HG03521 (cell line): ENCODE measurements at regions not wholly inside any gene's neighbourhood (a gene's known extent, or its start where the extent isn't known, plus 50 kb on each side); places are given as distances from the start of the nearest gene placed in this dataset.

Experiments used
- ATAC-seq: cut with Tn5 transposase; IDR thresholded peaks from one replicate; pipeline ENCODE4 v1.9.1; 2021; ENCODE audit warnings: mild to moderate bottlenecking, moderate library complexity; ENCODE audit not compliant: unreplicated experiment

DNA sequence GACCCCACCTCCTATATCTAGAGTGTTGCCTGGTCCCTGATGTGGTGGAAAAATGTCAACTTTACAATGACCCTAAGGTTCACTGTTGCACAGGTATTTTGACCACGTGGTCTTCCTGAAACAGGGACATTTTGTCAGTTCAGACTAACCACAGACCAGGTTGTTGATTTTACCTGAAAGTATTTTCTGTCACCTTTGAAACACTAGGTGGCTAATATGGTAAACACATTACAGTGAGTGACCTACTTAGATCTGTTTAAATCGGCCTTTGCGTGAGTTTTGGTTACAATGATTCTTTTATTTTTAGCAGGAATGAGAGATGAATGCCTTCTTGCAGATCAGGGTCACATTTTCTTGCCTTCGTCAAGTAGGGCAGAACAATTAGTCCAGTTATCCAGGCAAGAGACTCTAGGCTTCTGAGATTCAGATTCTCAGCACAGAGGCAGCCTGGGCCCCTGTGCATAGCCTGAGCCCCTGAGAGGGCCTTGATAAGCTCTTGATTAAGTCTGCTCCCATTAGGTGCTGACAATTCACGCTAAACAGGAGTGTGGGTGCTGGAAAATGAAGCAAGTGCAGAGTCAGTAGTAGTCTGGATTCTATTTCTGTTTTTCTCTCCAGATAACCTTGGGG is 226.2 kb downstream of the KCNS3 start:
- no peak for ATAC-seq

DNA sequence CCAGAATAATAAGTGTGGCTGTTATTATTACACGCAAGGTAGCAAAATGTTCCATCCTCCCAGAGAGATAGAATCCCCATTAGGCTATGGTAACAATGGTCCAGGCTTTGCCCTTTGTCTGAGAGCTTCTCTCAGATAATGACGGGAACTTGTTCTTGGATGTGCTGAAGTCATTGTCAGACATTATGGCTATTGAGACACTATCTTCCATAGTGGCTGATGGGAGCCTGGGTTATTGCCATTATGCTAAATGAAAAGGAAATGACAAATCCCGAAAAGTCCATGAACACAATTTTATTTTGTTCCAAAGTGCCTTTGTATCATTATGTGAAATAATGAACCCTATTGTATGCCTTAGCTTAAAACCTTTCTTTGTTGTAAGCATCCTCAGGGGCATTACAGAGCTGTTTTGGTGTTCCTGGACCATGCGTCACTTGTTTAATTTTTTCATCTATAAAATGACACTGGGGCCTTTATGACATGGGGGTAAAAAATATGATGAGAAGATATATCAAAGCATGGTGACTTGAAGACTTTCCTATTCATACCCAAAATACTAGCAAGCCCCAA is 218.5 kb downstream of the KCNS3 start:
- no peak for ATAC-seq

DNA sequence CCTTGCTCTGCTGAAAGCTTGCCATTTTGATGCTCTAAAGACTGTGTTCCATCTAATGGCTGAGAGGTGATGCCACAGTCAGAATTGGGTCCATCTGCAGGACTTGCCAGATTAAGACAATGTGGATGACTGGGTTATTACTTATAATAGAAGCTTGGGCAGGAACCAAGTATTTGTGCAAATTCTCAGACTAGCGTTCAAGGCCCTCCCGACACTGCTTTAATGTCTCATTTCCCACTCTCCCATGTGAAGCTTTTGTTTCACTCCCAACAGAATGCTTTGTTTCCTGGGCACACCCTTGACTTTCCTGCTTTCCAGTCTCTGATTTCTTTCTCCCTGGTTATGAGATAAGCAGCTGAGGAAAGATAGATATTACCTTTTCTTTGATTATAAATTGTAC is 215.8 kb downstream of the KCNS3 start:
- no peak for ATAC-seq

DNA sequence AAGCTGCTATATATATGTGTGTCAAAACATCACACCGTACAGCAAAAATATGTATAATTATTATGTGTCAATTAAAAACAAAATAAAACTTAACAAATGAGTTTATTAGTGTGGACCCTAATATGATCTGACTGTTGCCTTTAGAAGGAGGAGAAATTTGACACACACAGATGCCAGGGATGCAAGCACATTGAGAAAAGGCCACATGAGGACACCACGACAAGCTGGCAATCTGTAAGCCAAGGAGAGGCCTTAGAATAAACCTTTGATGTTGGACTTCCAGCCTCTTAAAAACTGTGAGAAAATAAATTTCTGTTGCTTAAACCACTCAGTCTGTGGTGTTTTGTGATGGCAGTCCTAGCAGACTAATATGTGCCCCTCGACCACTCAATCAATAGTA is 214.7 kb downstream of the KCNS3 start:
- ATAC-seq, result no peak

DNA sequence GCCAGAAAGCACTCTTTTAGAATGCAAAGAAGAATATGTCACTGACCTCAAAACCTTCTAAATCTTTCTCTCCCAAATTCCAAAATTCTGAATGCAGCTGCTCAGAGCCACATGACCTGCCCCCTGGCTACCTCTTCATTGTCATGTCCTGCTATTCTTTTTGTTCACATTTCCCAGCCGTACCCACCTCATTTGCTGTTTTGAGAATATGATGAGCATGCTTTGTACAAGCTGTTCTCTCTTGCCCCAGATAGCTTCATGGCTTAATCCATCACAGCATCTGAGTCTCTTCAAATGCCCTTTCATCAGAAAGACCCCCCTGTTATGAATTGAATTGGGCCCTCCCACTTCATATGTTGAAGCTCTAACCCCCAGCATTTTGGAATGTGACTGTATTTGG is 214.3 kb downstream of the KCNS3 start:
- no peak for ATAC-seq

DNA sequence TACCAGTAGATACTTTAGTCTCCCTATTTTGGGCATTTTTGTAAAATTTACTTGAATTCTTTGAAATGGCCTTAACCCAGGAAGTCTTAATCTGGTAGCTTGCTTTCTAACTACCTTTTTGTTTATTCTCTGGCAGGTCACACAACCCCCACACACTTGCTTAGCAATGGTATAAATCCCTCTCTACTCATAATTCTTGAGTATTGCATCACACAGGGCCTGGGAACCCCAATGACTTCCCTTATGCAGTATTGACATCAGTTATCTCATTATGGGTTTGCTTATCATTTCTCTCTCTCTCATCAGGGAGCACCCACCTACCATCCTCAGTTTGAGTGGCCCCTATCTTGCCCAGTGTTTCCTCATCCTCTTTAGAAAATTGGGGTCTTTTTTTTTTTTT is 207.1 kb downstream of the KCNS3 start:
- no peak for ATAC-seq

DNA sequence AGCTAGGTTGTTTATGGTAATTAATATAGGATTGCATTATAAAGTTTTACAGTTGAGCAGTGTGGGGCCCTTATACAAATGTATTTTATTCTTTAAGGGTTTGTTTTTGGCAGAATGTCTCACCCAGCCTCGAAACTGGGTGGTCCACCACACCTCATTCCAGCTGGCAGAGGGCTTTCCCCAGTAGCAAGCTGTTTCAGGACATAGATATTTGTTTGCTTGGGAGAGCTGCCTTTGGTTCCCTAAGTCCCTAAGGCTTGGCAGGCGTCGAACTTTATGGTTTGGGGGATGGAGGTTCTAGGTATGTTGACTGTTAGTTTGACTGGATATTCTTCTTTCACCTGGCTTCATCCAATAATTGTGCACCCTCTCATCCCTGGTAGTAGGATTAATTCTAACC is 205.9 kb downstream of the KCNS3 start:
- no peak for ATAC-seq

DNA sequence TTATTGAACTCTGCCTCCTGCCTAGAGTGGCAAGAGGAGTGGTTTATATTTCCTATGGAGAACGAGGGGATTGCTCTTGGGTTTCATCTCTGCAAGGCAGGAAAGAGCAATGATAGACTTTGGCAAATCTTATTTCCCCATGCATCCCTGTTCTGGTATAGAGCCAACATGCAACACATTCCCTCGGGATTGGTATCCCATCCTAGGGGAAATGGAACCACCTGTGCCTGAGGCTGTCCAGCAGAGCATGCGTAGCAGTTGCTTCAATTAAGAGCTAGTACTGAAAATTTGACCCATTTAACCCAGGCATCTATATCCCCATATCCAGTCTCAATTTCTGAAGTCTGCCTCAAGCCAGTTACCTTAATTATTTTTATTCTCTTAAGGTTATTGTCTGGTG is 205.3 kb downstream of the KCNS3 start:
- no peak for ATAC-seq

DNA sequence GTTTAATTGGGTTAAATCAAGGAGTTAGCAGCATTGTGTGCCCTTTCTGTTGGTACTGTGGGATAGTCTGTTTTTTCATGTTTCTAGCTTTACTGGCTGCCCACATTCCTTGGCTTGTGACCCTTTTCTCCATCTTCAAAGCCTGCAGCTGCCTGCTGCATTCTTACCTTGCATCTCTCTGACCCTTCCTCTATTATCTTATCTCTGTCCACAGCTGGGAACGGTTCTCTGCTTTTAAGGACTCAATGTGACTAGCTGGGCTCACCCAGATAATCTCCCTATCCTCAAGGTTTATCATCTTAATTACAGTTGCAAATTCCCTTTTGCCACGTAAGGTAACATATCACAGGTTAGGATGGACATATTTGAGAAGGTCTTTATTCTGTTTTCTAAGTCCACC is 199.7 kb downstream of the KCNS3 start:
- ATAC-seq, result no peak

DNA sequence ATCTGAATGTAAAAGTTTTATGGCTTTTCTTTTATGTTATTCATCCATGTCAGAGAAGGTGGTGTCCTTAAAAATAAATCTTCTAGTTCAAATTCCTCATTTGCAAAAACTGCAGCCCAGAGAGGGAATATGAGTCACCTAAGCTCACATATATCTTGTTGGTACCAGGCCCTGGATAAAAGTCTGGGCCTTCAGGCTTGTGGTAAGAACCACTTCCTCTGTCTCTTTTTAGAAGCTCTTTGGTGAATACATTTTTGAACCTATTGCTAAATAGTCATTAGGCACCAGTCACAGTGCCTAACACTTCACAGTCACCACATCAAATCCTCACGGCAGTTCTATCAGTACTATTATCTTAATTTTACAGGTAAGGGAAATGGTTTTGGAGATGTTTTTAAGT is 199.2 kb downstream of the KCNS3 start:
- no peak for ATAC-seq

DNA sequence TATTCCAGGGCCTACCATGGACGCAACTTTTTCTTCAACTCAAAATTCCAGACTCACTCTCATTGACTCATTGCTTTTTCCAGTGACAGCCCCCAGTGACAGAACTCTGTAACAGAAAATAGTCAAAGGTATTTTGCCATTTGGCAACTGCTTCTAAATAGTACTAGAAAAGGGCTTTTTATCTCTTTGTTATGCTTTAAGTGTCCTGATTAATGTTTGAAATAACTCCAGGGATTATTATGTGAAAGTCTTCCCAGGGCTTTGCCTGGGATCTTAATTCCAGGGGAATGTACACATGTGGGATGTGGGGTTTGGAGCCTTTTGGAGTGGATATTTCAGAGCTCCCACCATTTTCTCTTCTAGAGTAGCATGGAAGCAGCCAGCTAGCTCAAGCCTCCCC is 198.8 kb downstream of the KCNS3 start:
- ATAC-seq, result no peak

DNA sequence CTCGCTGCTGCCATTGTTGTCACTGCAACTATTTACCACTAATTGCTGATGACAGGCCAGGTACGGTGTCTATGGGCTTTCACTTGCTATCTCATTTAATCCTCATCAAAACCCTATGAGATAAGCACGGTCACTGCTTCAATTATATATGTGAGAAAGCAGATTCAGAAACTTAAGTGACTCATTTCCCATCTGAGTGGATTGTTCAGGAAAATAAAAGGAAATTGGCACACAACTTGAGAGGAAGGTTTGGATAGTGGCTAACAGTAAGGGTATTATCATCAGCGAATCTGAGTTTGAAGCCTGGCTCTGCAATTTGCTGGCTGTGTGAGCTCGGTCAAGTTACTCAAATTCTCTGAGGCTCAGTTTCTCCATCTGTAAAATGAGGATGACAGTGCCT is 196.0 kb downstream of the KCNS3 start:
- ATAC-seq, result no peak

DNA sequence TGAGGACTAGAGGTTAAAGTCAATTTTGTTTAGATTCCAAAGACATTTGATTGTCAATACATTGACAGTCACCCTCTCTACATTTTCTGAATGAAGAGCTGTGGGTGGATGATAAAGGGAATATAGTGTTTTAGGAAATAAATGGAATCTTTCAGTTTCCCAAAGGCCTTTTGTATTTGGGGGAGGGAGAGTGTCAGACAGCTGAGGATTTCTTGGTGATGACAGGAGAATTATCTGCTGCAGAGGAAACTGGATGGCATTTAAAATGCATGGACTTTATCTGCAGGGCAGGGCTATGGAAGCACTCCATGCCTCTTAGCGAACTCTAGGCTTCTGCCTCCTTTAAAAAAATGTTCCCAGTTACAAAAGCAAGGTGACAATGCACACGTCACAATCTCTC is 195.1 kb downstream of the KCNS3 start:
- ATAC-seq, result no peak

DNA sequence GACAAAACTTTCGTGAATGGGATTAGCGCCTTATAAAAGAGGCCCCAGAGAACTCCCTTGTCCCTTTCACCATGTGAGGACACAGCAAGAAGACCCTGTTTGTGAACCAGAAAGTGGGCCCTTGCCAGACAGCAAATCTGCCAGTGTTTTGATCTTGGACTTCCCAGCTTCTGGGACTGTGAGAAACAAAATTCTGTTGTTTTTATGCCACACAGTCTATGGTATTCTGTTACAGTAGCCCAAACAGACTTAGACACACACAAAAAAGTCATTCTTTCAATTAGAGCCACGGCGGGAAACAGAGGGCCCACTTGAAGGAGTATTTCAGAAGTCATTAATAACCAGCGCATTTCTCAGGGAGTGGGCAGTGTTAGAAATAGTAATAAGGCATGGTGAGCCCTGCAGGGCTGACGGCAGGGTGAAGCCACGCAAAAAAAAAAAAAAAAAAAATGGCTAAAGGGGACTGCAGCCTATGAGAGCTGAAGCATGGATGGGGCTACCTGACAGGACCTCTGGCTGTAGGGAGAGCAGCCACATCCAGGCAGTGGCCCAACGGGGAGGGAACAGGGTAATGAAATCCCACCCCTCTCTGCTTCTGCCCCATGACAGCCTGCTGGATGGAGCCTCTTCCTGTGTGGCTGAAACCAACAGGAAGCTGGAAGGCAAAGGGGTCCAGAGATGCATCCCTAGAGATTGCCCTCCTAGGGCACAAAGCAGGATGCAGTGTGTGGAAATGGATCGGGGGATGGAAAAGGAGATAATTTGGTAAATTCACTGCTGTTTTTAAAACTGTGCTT is 189.3 kb downstream of the KCNS3 start:
- ATAC-seq, result no peak

DNA sequence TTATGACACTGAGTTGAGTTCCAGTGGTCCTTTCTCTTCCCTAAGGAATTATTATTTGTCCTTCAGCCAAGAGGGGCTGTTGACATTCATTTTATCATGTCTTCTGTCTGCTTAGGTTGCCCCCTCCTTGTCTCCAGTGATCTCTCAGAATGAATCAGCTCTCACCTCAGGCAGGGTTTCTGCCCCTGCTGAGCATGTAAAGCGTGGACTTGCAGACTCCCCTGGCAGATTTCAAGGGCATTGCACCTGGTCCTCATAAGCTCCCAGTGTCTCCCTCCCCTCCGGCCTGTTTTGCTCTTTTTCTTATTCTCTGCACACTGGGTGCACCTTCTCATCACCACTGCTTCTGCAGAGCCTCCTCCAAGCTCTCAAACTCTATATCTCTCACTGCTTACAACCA is 188.4 kb downstream of the KCNS3 start:
- no peak for ATAC-seq

DNA sequence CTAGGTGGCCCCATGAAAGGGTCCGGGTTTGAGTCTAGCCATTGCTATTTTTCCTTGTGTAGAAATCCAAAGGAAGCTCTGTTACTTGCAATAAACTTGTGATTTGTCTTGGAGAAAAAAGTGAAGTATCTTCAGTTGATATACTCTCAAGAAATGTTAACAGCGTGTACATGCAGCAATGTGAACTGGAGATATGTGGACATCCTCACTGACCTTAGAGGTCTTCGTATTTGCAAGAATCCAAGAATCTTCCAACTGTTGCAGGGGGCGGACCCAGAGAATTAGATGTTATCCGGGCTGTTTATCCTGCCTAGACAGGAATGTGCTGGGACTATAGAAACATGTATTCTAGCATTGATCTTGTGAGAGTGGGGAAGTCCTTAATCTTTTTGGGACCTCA is 187.6 kb downstream of the KCNS3 start:
- ATAC-seq, result no peak

DNA sequence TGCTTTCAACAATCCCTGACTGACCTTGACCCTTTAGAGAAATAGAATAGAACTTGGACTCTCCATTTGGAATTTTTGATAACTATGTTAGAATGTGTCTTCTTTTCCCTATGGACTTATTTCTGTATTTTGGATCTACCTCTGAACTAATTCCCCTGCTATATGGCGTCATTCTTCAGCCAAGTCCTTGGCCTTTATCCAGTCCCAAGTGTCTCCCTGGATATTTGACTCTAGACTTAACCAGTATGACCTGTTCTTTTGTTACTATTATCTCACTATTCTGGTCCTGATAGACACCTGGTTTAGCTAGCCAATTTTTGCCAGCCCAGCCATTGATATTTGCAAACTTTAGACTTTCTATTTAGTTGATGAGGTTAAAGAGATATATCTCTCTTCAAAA is 186.8 kb downstream of the KCNS3 start:
- no peak for ATAC-seq

DNA sequence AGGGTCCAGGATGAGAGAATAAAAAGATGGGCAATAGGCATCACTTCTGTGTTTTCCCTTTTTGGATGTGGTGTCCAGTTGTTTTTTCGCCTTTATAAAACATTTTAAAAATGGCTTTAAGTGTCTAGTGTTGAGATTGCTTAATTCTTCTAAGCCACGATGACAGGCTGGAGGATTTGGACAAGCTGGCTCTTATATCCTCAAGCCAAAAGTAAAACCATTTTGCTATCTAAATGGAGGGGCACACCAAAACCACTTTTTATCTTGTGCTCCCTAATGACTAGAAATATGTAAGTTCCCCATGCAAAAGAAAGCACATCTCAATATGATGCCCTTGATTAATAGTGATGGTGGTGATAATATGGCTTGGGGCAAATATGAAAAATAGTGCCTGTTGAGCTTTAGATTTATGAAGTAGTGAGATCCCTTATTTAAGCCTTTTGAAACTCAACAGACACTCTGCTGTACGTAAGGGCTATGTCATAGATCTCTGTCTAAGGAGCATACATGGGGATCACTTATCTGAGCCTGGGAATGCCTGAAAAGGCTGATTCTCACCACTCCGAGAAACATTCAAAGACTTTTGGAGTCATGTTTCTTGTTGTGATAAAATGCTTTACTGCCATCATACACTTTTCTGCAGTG is 185.5 kb downstream of the KCNS3 start:
- no peak for ATAC-seq

DNA sequence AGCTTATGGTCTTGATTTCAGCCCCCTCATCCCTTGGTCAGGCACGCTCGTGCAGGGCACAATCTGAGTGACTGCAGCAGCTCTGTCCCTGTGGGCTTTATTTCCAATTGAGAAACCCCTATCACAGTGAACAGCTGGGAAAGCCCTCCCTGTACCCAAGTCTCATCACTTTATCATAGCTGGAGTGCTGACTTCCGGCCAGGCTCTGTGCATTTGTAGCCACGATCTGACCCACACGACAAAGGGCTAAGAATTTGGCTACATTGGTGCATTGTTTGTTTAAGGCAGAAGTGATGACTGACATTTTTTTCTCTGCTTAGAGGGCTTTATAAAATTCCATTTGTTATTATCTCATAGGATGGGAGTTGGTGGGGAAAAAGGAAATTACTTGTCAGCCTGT is 184.4 kb downstream of the KCNS3 start:
- ATAC-seq, result no peak

DNA sequence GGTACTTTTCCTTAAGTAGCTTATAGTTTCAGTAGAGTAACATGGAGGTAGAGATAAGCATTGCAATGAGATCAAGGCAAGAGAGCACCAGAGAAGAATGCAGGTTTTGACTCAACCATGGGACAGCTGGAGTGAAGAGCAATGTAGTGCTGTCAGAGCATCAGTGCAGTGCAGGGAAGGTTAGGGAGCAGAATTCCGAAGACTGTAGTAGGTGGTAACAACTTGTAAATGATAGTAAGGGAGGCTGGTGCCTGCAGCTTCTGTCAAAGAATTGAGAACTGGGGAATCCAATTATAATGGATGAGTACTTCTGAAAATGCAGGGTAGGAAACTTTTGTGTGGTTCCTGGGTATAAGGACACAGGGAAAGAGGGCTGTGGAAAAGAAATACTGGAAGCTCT is 183.2 kb downstream of the KCNS3 start:
- no peak for ATAC-seq

DNA sequence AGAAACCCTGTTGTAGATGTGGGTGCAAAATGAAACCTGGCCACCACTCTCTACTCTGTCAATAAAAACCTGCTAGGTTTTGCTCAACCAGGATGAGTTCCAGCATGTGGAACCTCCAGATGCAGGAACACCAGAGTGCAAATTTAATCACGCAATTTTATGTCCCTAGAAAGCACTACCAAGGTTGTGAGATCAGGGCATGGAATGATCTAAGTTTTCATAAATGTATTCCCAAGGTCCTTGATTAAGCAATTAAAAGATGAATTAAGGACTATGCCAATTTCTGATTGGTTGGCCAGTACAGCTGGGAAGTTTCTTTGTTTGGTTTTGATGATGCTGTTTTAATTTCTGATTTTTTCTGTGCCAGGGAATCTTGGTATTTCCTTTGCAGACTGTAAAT is 179.2 kb downstream of the KCNS3 start:
- ATAC-seq, result no peak

DNA sequence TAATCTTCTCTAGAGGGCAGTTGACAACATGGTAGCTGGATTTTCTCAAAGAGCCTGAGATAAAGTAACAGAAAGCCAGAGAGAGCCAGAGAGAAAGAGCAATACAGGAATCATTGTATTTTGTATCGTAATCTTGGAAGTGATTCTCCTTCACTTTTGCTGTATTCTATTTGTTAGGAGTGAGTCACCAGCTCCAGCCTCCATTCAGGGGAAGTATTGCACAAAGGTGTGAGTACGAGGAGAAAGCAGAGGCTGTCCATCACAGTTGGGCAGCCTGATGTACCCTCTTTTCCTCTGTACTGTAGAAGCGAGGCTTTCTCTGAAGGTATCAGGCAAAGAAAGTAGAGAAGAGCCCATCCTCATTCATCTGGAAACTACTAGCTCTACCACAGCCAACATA is 176.8 kb downstream of the KCNS3 start:
- ATAC-seq, result no peak
